Transverse colon (tissue), 4 donors: ENCODE measurements at regions not wholly inside any gene's neighbourhood (a gene's known extent, or its start where the extent isn't known, plus 50 kb on each side); places are given as distances from the start of the nearest gene placed in this dataset.
"Not testable (repeated sequence)": the region's sequence is repeated elsewhere in the genome, so short reads cannot be mapped to it uniquely, and the experiment has no call there.

Experiments used
- DNase-seq: peaks from one replicate; pipeline ENCODE4 v3.0.0-alpha.2; 2019
- H3K27ac ChIP-seq, 4 donors: fragments of 200-600 bp; sonication (generic); 2 replicates each; pipeline ENCODE4 v1.5.1; 2016 to 2018; ENCODE audit warnings: inconsistent platforms in 4 of 4
- H3K27me3 ChIP-seq: fragments of 200-600 bp; sonication (generic); 2 replicates; pipeline ENCODE4 v1.5.1; 2017; ENCODE audit warnings: inconsistent platforms
- H3K36me3 ChIP-seq, 4 donors: fragments of 200-600 bp; sonication (generic); 2 replicates each; pipeline ENCODE4 v1.5.1; 2017 to 2019; ENCODE audit warnings: inconsistent platforms in 4 of 4
- H3K4me1 ChIP-seq, 4 donors: fragments of 200-600 bp; sonication (generic); 2 replicates each; pipeline ENCODE4 v1.5.1; 2017 to 2020; ENCODE audit warnings: inconsistent platforms in 4 of 4
- H3K4me3 ChIP-seq, 4 donors: fragments of 200-600 bp; sonication (generic); 1 replicate in 1 of 4; 2 replicates in 3 of 4; pipeline versions ENCODE4 v1.5.1 to v1.6.1; 2017 to 2019; ENCODE audit warnings: inconsistent platforms in 4 of 4
- H3K9me3 ChIP-seq, 2 donors: fragments of 200-600 bp; sonication (generic); 2 replicates each; pipeline ENCODE4 v1.5.1; 2017 to 2019; ENCODE audit warnings: inconsistent platforms in 2 of 2
- CTCF ChIP-seq, 5 experiments: fragments of 200-600 bp in 3 of 5; fragments of 450-650 bp in 2 of 5; sonication (generic) in 3 of 5; IDR thresholded peaks; 1 replicate in 2 of 5; 2 replicates in 3 of 5; pipeline ENCODE4 v1.5.1; 2016 to 2017; ENCODE audit warnings: antibody characterized with exemption in 5 of 5, inconsistent platforms in 3 of 5, mild to moderate bottlenecking in 2 of 5, moderate library complexity in 1 of 5
- EP300 ChIP-seq: sonication (generic); formaldehyde crosslinking; IDR thresholded peaks from one replicate; pipeline ENCODE4 v1.6.1; 2017; ENCODE audit warnings: antibody characterized with exemption, low read depth
- POLR2A ChIP-seq: fragments of 450-650 bp; IDR thresholded peaks from one replicate; pipeline ENCODE4 v1.6.1; 2016; ENCODE audit warnings: antibody characterized with exemption, mild to moderate bottlenecking, moderate library complexity
- POLR2AphosphoS5 ChIP-seq, 3 donors: sonication (generic); formaldehyde crosslinking; IDR thresholded peaks; one replicate each; pipeline ENCODE4 v1.6.1; 2016; ENCODE audit warnings: antibody characterized with exemption in 3 of 3
- WGBS, 2 donors: methylation state at CpG; one replicate each; pipeline ENCODE4 v1.1.5; 2018; ENCODE audit warnings: low coverage in 1 of 2; 5-methylcytosine and 5-hydroxymethylcytosine counted together
- in situ Hi-C, 4 donors: fragments of 200-750 bp; cut with MboI; loops; one replicate each; pipeline versions ENCODE4 v1.15.0 to v1.15.1; 2017; ENCODE audit warnings: low sequenced_read_pairs in 3 of 4, low pct_ligation_motif_present in 1 of 4, low pct_unique_long_range_greater_than_20kb in 1 of 4
- intact Hi-C: fragments of 100-400 bp; cut with DNase I; formaldehyde crosslinking; loops from one replicate; pipeline ENCODE4 v1.15.1; 2023; ENCODE audit warnings: low total_unique reads

- DNase-seq, result no peak
- 89 to 96% methylated on average over 3 to 6 of the region's 6 CpGs for WGBS, 2 donors
- Histone ChIP-seq H3K27ac (no peak overlapping the region), H3K36me3 (no peaks in the 10 kb centered on the region), H3K4me3 (no peak overlapping the region), H3K4me1 (no peaks in the 10 kb centered on the region), H3K9me3 (no peaks in the 10 kb centered on the region), H3K27me3 (no peaks in the 10 kb centered on the region)
- in situ Hi-C loops (no loop called here), intact Hi-C loops (no loop called here)
- TF ChIP-seq CTCF (IDR thresholded peaks at IDR 0.05) (no peak), EP300 (no peak), POLR2A (no peak), POLR2AphosphoS5 (IDR thresholded peaks at IDR 0.05) (no peak)
Measured at GRCh38 chr4:171340258-171340657, 472.9 kb upstream of the GALNTL6 start.

- DNase-seq, result no peak
- Histone ChIP-seq H3K9me3 (peaks cover 0 to 3% of the 10 kb centered on the region in 2 donors), H3K27me3 (no peaks in the 10 kb centered on the region), H3K36me3 (no peaks in the 10 kb centered on the region), H3K4me3 (no peak overlapping the region), H3K27ac (no peak overlapping the region), H3K4me1 (no peaks in the 10 kb centered on the region)
- in situ Hi-C loops, result no loop called here
- 64 to 74% methylated on average over 4 of the region's 4 CpGs for WGBS, 2 donors
- TF ChIP-seq POLR2AphosphoS5 (IDR thresholded peaks at IDR 0.05), result no peak
- TF ChIP-seq EP300, result no peak
- no peak for TF ChIP-seq CTCF (IDR thresholded peaks at IDR 0.05)
- TF ChIP-seq POLR2A, result no peak
- intact Hi-C loops, result no loop called here
Measured at GRCh38 chr4:171334549-171334948, 478.7 kb upstream of the GALNTL6 start.

GRCh38 chr4:171308661-171309060 is 504.5 kb upstream of the GALNTL6 start:
- TF ChIP-seq POLR2AphosphoS5 (IDR thresholded peaks at IDR 0.05) (no peak), EP300 (no peak), CTCF (IDR thresholded peaks at IDR 0.05) (no peak), POLR2A (no peak)
- in situ Hi-C loops, result no loop called here
- intact Hi-C loops, result no loop called here
- Histone ChIP-seq H3K27me3 (no peaks in the 10 kb centered on the region), H3K27ac (no peak overlapping the region), H3K9me3 (no peaks in the 10 kb centered on the region), H3K36me3 (no peaks in the 10 kb centered on the region), H3K4me3 (no peak overlapping the region), H3K4me1 (no peaks in the 10 kb centered on the region)
- no peak for DNase-seq

- H3K4me3 ChIP-seq, in situ Hi-C loops, DNase-seq, H3K9me3 ChIP-seq, intact Hi-C loops, H3K4me1 ChIP-seq, H3K27ac ChIP-seq, H3K36me3 ChIP-seq, H3K27me3 ChIP-seq: not testable (repeated sequence)
- WGBS, 2 donors, result 69 to 91% methylated on average over 3 to 30 of the region's 52 CpGs
Measured at GRCh38 chr4:171298048-171298718, 515.0 kb upstream of the GALNTL6 start.

- Histone ChIP-seq H3K36me3 (no peaks in the 10 kb centered on the region), H3K27me3 (no peaks in the 10 kb centered on the region), H3K9me3 (no peaks in the 10 kb centered on the region), H3K27ac (no peak overlapping the region), H3K4me1 (no peaks in the 10 kb centered on the region), H3K4me3 (no peak overlapping the region)
- intact Hi-C loops (no loop called here), in situ Hi-C loops (no loop called here)
- no peak for TF ChIP-seq CTCF (IDR thresholded peaks at IDR 0.05)
- no peak for TF ChIP-seq EP300
- TF ChIP-seq POLR2A, result no peak
- no peak for TF ChIP-seq POLR2AphosphoS5 (IDR thresholded peaks at IDR 0.05)
- 68 to 70% methylated on average over 3 of the region's 3 CpGs for WGBS, 2 donors
- no peak for DNase-seq
Measured at GRCh38 chr4:171288816-171289432, 524.3 kb upstream of the GALNTL6 start.
